ENCODE measurements at regions not wholly inside any gene's neighbourhood (a gene's known extent, or its start where the extent isn't known, plus 50 kb on each side); places are given as distances from the start of the nearest gene placed in this dataset.
"Not testable (repeated sequence)": the region's sequence is repeated elsewhere in the genome, so short reads cannot be mapped to it uniquely, and the experiment has no call there.

DNA sequence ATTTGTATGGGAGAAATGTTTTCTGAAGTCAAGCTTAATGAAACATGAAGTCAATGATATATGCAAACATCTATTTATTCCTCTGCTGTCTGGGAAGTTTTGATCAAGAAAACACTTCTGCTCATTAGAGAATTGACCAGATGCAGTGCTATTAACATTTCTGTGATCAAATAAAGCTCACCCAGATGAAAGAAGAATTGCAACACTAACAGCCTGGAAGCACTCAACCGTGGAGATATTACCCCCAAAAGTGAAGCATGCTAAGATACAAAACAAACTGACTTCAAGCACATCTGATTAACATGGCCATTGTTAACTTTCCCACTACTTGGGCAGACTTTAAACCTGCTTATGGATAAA, 73.7 kb upstream of the GUCY1A1 start:
- no peak for DNase-seq (ENCODE audit: low read depth, low spot score)
- H3K4me3 ChIP-seq (ENCODE audit: low read length) = no peak overlapping the region

GRCh38 chr4:155592179-155592937, 74.3 kb upstream of the GUCY1A1 start:
- DNase-seq (ENCODE audit: low read depth, low spot score) = no peak
- no peak overlapping the region for H3K4me3 ChIP-seq (ENCODE audit: low read length)

DNA sequence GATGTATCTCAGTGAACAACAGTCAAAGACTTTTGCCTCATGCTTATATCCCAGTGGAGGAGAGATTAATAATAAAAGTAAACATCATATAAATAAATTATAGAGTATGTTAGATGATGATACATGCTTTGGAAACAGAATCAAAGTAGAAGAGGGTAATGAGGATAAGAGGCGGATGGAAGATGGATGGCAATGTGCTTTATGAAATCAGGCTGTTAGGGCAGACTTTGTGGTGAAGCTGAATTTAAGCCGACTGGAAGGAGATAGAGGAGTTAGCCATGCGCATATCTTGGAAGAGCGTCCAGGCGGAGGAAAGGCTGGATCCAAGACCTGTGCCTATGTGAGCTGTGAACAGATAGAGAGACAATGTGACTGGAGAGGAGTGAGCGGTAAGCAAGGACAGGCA, 74.9 kb upstream of the GUCY1A1 start:
- no peak overlapping the region for H3K4me3 ChIP-seq (ENCODE audit: low read length)
- DNase-seq (ENCODE audit: low read depth, low spot score) = no peak

DNA sequence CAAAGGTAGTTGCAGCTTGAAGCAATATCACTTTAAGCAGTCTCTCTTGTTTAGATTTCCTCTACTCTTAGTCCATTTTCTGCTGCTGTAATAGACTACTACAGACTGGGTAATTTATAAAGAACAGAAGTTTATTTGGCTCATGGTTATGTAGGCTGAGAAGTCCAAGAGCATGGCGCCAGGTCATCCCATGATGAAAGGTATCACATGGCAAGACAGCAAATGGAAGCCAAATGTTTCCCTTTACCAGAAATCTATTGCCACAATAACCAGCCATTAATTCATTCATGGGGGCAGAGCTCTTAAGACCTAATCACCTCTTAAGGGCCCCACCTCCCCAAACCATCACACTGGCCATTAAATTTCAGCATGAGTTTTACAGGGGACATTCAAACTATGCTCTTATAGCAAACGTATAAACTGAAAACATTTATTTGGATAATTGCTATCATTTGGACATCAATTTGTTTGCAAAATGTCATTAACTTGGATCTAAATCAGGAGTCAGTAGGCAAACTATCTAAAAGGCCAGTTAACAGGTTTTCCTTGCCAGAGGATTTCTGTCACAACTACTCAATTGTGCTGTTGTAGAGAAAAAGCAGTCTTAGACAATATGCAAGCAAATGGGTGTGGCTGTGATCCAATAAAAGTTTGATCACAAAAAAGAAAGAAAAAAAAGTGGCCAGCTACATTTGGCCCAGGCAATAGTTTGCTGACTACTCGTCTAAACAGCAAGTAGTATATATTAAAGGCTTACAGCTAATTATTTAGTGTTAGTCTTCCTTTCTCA, 75.7 kb upstream of the GUCY1A1 start:
- DNase-seq (ENCODE audit: low read depth, low spot score) = no peak
- no peak overlapping the region for H3K4me3 ChIP-seq (ENCODE audit: low read length)

GRCh38 chr4:155588437-155588836, 78.2 kb upstream of the GUCY1A1 start:
- DNase-seq (ENCODE audit: low read depth, low spot score) = no peak
- H3K4me3 ChIP-seq (ENCODE audit: low read length) = no peak overlapping the region

DNA sequence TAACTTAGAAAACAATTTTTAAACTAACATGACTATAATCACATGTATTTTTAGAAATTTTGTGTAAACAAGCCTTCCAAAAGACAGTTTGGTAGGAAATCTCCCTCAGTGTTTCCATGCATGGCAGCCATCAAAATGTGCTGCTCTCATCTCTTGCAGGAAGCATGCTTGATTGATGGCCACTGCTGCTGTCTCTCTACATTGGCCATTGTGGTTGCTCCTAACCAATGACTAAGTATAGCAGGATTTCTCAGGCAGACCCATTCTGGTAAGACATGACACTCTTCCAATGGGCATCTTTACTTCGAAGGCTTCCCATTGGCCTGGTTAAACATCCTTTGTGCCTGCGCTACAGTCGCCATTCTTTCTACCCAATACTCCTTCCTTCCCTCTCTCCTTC, 78.9 kb upstream of the GUCY1A1 start:
- no peak for DNase-seq (ENCODE audit: low read depth, low spot score)
- no peak overlapping the region for H3K4me3 ChIP-seq (ENCODE audit: low read length)

DNA sequence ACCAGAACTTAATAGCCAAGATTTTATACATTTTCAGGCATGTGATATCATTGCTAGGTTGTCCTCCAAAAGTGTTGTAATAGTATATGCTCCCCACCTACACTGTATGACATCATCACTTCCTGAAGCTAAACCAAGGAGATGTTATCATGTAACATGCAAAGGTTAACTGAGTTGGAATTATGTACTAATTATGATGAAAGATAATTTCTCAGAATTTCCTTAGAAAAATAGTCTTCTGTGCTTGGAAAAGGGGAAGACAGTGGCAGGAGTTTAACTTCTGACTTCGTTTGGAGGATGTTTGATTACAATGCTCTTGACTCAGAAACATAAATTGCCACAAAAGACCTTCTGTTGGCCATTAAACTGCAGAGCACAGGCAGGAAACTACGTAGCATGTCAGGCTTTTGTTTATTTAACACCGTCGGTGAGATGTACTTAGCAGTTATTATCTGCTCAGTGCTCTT, 83.6 kb upstream of the GUCY1A1 start:
- no peak overlapping the region for H3K4me3 ChIP-seq (ENCODE audit: low read length)
- DNase-seq (ENCODE audit: low read depth, low spot score) = peak; percentile 52

- H3K4me3 ChIP-seq (ENCODE audit: low read length) = no peak overlapping the region
Measured at GRCh38 chr4:155582041-155582440, 84.6 kb upstream of the GUCY1A1 start.

DNA sequence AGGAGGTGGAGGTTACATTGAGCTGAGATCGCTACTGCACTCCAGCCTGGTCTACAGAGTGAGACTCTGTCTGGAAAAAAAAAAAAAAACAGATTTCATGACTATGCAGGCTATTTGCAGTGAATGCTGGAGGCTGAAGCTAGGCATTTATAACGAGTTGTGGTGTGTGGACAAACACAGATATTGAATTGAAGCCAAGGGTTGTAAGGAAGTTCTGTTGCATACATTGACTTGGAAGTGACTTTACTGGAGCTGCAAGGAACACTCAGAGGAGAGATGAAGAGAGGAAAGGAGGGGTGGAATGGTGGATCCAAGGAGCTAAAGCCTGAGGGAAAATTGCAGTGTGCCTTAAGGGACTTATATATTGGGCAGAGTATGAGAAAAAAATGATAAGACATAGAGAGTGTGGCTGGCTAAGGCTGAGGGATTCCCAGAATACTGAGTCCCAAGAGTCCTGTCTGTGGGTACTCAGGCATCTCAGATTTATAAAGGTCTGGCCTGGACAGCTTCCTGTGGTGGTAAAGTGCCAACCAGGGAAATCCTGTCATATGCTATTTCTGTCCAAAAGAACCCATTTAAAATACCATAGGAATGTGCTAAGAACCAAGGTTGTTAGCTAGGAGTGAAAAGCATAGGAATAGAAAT, 87.8 kb upstream of the GUCY1A1 start:
- DNase-seq (ENCODE audit: low read depth, low spot score) = no peak
- no peak overlapping the region for H3K4me3 ChIP-seq (ENCODE audit: low read length)

More at GRCh38 chr4:155582041-155582440, 84.6 kb upstream of the GUCY1A1 start:
- DNase-seq (ENCODE audit: low read depth, low spot score) = no peak

DNA sequence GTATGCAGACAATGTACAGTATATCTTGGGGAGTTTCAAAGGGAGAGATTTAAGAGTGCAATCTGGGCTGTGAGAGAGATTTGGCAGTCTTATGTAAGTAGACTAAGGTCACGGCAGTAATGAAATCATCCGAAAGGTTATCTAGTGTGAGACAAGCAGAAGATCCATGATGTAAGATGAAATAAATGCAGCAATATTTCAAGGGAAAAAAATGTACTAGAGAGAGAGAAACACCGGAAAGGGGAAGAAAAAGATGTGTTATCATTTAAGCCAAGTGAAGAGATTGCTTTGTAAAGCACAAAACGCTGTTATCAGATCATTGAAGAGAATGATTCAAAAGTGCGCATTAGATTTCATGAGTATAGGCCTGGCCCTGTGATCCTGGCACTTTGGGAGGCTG, 88.4 kb upstream of the GUCY1A1 start:
- DNase-seq (ENCODE audit: low read depth, low spot score) = no peak
- H3K4me3 ChIP-seq (ENCODE audit: low read length) = no peak overlapping the region

DNA sequence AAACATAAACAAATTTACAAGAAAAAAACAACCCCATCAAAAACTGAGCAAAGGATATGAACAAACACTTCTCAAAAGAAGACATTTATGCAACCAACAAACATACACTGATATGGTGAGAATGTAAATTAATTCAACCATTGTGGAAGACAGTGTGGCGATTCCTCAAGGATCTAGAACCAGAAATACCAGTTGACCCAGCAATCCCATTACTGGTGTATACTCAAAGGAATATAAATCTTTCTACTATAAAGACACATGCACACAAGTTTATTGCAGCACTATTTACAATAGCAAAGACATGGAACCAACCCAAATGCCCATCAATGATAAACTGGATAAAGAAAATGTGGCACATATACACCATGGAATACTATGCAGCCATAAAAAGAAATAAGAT, 92.3 kb upstream of the GUCY1A1 start:
- H3K4me3 ChIP-seq (ENCODE audit: low read length); DNase-seq (ENCODE audit: low read depth, low spot score): not testable (repeated sequence)

- DNase-seq (ENCODE audit: low read depth, low spot score) = no peak
Measured at GRCh38 chr4:155573126-155573525, 93.5 kb upstream of the GUCY1A1 start.

DNA sequence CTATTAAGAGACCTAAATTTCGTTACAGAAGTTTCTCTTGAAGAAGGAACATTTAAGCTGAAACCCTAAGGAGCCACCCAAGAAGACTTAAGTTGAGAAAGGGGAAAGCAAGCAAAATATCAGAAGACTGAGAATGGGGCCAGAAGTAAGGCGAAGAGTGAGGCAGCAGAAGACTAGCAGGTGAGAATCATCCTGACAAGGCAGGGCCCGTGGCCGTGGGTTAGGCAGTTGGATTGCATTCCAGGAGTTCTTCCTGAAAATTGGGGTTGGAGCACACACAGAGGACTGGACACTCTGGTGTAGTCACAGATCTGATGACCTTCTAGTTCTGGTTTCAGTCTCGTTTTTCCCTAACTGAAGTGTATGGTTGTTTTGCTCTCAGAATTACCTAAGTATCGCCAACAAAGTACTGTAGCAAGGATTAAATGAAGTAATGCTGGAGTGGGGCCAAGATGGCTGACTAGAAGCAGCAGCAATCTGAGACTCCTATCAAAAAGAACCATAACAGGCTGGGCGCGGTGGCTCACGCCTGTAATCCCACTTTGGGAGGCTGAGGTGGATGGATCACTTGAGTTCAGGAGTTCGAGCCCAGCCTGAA, 94.4 kb upstream of the GUCY1A1 start:
- no peak for DNase-seq (ENCODE audit: low read depth, low spot score)
- no peak overlapping the region for H3K4me3 ChIP-seq (ENCODE audit: low read length)

More at GRCh38 chr4:155573126-155573525, 93.5 kb upstream of the GUCY1A1 start:
- no peak overlapping the region for H3K4me3 ChIP-seq (ENCODE audit: low read length)

DNA sequence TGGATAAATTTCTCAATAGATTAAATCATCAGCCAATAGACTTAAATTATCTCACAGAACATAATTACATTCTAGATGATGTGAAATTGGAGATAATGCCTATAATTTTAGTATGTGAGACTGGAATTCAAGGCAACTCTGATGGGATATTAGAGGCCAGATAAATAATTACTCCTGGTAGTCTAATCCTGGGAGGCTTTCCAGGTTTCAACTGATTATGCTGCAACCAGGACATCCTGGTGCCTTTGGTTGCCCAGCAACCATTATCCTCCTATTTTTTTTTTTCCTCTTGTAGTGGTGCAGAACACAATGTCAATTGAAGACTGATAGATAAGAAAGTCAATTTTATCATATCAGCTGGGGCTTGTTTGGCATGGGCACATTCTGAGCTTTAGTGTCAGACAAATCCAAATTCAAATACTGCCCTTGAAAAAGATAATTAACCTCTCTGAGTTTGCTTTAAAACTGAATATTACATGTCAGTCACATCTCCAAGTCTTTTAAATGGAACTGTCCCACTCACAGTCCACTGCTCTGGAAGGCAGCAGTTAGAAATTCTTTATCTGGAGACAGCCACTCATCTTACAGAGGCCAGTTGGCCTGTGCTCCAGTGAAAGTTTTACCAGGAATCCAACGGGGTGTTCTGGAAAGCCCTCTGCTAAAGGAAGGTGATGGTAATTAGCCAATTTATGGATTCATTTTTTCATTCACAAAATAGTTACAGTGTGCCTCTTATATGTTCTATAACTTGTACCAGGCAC, 95.3 kb upstream of the GUCY1A1 start:
- DNase-seq (ENCODE audit: low read depth, low spot score) = no peak
- no peak overlapping the region for H3K4me3 ChIP-seq (ENCODE audit: low read length)

DNA sequence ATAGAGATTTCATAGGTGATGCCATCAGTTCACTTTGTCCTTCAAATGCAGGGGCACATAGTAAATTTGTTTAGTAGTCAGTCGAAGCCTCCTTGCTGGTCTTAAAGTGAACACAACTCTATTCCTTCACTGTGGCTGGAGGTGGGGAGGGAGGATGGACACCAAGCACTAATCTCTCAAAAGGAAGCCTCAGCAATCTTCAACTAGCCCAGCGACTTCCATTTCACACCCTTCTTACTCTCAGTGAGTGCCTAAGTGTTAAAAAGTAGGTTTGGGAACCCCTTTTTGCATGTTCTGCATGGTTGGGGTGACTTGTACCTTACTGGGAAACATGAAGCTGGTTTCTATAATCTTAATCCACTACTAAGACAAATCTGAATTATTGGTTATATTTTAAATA, 96.0 kb upstream of the GUCY1A1 start:
- DNase-seq (ENCODE audit: low read depth, low spot score) = no peak
- no peak overlapping the region for H3K4me3 ChIP-seq (ENCODE audit: low read length)

GRCh38 chr4:155569960-155570515, 96.6 kb upstream of the GUCY1A1 start:
- H3K4me3 ChIP-seq (ENCODE audit: low read length) = no peak overlapping the region
- no peak for DNase-seq (ENCODE audit: low read depth, low spot score)

- no peak overlapping the region for H3K4me3 ChIP-seq (ENCODE audit: low read length)
Measured at GRCh38 chr4:155569471-155569870, 97.2 kb upstream of the GUCY1A1 start.

DNA sequence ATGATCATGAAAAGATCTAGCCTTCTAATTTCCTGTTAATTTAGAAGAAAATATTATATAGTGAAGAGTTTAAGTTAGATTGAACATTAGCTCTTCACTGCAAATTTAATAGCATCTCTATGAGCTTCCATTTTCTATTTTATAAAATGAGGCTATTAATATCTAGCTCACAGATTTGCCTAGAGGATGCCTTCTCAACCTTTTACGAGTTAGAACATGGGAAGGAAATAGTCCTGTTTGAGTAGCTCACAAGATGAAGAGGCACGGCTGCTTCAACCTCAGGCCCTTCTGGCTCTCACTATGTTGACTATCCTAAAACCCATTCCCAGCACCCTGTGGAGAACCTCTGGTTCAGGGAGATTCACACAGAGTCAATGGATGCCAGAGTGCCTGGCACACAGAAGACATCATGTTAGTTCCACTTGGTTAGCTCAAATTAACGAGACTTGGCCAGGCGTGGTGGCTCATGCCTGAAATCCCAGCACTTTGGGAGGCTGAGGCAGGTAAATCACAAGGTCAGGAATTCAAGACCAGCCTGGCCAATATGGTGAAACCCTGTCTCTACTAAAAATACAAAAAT, 97.9 kb upstream of the GUCY1A1 start:
- no peak overlapping the region for H3K4me3 ChIP-seq (ENCODE audit: low read length)
- no peak for DNase-seq (ENCODE audit: low read depth, low spot score)

More at GRCh38 chr4:155569471-155569870, 97.2 kb upstream of the GUCY1A1 start:
- no peak for DNase-seq (ENCODE audit: low read depth, low spot score)
